Panc1 (cell line): ENCODE measurements at regions not wholly inside any gene's neighbourhood (a gene's known extent, or its start where the extent isn't known, plus 50 kb on each side); places are given as distances from the start of the nearest gene placed in this dataset.

Source experiments
- CTCF ChIP-seq: fragments of 450-650 bp; IDR thresholded peaks from 2 replicates; pipeline ENCODE4 v1.5.1; 2017; ENCODE audit warnings: mild to moderate bottlenecking
- POLR2AphosphoS5 ChIP-seq: IDR thresholded peaks from 2 replicates; pipeline ENCODE4 v1.6.1; 2012; ENCODE audit warnings: mild to moderate bottlenecking, low read depth, low read length, moderate library complexity
- REST ChIP-seq, 2 experiments: IDR thresholded peaks; 2 replicates each; pipeline ENCODE4 v1.6.1; 2011 to 2012; ENCODE audit warnings: low read depth in 2 of 2, control low read depth in 1 of 2, low read length in 1 of 2, mild to moderate bottlenecking in 1 of 2, moderate library complexity in 1 of 2; ENCODE audit not compliant: insufficient read depth in 1 of 2
- SIN3A ChIP-seq: IDR thresholded peaks from 2 replicates; pipeline ENCODE4 v1.6.1; 2012; ENCODE audit warnings: low read depth, mild to moderate bottlenecking, low read length, moderate library complexity, borderline replicate concordance; ENCODE audit not compliant: insufficient read depth
- TCF7L2 ChIP-seq: IDR thresholded peaks from 2 replicates; pipeline ENCODE4 v1.6.1; 2011; ENCODE audit warnings: mild to moderate bottlenecking, low read depth, low read length, inconsistent platforms

- no peak for TF ChIP-seq POLR2AphosphoS5
- no peak for TF ChIP-seq CTCF
- TF ChIP-seq REST (IDR thresholded peaks at IDR 0.05; ENCODE audit: insufficient read depth in 1 of 2, low read depth in 2 of 2, low read length in 1 of 2): no peak
- TF ChIP-seq TCF7L2: no peak
- no peak for TF ChIP-seq SIN3A
Measured at GRCh38 chr4:124970011-124970410, 257.5 kb upstream of the ANKRD50 start.
